Left ventricle myocardium superior (tissue), 1 donor: ENCODE measurements at regions not wholly inside any gene's neighbourhood (a gene's known extent, or its start where the extent isn't known, plus 50 kb on each side); places are given as distances from the start of the nearest gene placed in this dataset.

Experiments used
- ATAC-seq: fragments of 200-7000 bp; cut with Tn5 transposase; one replicate; pipeline ENCODE4 v1.9.1; 2020; ENCODE audit warnings: mild to moderate bottlenecking, moderate library complexity
- DNase-seq: peaks from one replicate; pipeline ENCODE4 v3.0.0-alpha.2; 2020
- intact Hi-C: fragments of 100-400 bp; cut with micrococcal nuclease; formaldehyde crosslinking; loops from one replicate; pipeline ENCODE4 v1.11.0; 2022
- donor health status: DM: no; HTN: yes; CAD: no; lungs with severe emphysema.

GRCh38 chr17:12507026-12507595, 158.6 kb upstream of the MYOCD start:
- intact Hi-C loops = no loop called here
- no peak for DNase-seq
- ATAC-seq = no peak

GRCh38 chr17:12509801-12510200, 155.9 kb upstream of the MYOCD start:
- intact Hi-C loops = no loop called here
- ATAC-seq (no peak), DNase-seq (no peak)

DNA sequence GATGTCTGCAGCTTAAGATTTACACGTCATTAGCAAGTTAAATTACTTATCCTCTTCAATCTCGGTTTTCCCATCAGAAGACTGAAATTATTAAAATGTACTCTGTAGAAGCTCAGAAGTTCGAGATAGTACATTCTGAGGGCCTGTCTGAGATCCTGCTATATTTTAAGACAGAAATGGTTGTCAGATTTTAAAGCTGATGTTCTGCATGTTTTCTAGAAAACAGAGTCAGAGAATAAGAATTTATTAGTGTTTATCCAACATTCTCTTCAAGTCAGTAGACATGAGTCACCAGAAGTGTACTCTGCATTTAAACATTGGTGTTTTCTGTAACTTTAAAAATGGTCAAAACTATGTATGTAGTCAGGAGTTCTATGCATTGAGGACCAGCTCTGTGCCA, 155.2 kb upstream of the MYOCD start:
- ATAC-seq (no peak), DNase-seq (no peak)
- intact Hi-C loops = no loop called here

DNA sequence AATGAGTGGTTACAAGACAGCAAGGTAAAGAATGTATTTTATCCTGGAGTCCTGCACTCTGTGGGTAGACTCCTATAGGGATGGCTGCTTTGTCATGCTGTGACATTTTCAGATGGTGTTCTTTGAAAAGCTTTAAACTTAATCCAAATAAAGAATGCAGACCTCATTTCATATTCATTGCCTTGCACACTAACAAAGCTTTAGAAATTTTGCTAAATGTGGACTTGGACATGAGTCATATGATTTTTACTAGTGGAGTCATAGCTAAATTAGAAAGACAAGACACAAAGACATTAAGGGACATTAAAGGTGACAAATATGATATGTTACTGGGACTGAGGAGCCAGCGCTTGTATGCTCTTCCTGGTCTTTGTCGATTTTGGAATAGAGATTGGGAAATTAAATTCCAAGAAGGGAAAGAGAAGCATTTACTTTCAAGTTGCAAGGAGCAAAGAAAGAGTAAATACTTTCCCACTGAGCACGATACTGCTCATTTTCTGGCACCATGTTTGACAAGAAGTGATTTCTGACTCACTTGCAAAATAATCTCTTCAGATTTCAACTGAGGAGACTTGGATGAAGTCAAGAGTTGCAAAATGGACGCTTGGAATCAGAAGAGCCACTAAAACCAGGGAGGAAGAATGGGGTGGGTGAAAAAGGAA, 152.9 kb upstream of the MYOCD start:
- ATAC-seq = no peak
- intact Hi-C loops = no loop called here

GRCh38 chr17:12514596-12514995, 151.1 kb upstream of the MYOCD start:
- DNase-seq (no peak), ATAC-seq (no peak)
- intact Hi-C loops = no loop called here

More for the DNA sequence above, 152.9 kb upstream of the MYOCD start:
- no peak for DNase-seq

DNA sequence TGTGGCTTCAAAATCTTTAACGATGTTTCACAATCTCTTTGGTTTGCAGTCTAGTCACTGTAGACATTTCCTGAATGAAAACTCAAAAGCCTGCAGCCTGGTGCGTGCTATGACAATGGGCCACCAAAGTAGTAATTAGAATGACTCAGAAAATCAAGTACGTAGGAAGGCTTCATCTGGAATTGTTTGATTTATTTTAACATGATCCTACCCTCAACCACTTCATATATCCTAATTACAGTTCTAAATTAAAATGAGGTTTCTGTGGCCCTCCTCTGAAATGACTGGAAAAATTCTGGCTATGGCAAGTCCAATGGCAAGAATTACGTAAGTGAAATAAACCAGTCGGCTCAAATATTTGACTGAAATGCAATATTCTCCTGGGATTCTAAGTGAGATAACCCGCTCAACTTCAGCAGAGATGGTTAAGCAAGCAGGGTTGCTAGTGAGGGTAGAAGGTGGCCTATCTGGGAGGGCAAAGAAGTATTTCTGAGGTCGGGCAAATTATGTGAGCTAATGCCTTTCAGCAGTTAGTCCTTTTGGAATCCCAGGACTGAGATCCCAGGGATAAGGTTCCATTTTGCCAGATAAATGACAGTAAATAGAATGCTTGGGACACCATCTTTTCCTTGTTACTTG, 145.6 kb upstream of the MYOCD start:
- intact Hi-C loops = no loop called here
- ATAC-seq = no peak
- no peak for DNase-seq

- ATAC-seq = no peak
- intact Hi-C loops = no loop called here
- DNase-seq = no peak
These were observed 144.3 kb upstream of the MYOCD start for GRCh38 chr17:12521416-12521815.

GRCh38 chr17:12522336-12522735, 143.4 kb upstream of the MYOCD start:
- no peak for ATAC-seq
- intact Hi-C loops = no loop called here
- no peak for DNase-seq

DNA sequence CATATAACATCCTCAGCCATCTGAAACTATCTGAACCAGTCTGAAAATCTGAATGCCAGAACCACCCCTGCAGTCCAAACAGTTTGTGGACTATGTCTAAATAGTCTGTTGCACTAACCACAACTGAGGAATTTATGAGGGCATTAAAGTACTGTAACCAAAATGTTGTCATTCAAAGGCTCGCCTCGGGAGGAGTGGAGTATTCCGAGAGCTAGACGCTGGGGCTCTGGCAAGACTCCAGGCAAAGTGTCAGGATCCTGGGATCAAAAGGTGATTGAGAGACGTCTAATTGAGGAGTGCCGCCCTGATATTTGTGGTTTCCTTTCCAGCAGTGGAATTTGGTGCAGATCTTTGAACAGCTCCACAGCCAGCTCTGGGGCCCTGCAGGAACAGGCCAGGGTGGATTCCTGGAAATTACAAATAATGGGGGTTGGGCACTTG, 142.9 kb upstream of the MYOCD start:
- intact Hi-C loops = no loop called here
- ATAC-seq (peak; percentile 23), DNase-seq (peak; percentile 32)

- intact Hi-C loops = no loop called here
- no peak for ATAC-seq
- DNase-seq = no peak
These were observed 142.4 kb upstream of the MYOCD start for GRCh38 chr17:12523244-12523643.

DNA sequence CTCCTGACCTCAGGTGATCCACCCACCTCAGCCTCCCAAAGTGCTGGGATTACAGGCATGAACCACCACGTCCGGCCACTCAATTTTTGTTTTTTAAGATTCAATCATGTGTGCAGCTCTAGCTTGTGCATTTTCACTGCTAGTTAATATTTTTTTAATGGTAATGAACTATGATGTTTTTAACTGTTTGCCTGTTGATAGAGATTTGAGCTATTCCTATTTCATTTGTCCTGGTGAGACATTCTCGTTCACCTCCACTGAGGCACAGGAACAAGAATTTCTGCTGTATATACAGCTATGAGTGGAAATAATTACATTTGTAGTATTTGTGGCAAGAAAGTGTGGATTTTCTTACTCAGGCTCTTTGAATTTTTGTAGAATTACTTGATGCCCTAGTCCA, 137.7 kb upstream of the MYOCD start:
- ATAC-seq = no peak
- DNase-seq = no peak
- intact Hi-C loops = no loop called here

DNA sequence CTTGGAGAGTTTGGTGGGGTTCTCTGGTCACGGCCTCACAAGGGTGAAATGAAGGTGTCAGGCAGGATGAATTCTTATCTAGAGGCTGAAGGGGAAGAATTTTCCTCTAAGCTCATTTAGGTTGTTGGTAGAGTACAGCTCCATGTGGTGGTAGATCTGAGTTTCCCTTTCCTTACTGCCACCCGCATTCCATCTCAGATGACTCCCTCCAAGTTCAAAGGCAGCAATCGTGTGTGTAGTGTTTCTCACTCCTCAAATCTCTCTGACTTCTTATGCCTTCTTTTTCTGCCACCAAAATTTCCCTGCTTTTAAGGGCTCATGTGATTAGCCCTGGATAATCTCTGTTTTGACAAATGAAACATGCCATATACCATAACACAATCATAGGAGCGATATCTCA, 135.5 kb upstream of the MYOCD start:
- intact Hi-C loops = no loop called here
- no peak for ATAC-seq
- DNase-seq = no peak

DNA sequence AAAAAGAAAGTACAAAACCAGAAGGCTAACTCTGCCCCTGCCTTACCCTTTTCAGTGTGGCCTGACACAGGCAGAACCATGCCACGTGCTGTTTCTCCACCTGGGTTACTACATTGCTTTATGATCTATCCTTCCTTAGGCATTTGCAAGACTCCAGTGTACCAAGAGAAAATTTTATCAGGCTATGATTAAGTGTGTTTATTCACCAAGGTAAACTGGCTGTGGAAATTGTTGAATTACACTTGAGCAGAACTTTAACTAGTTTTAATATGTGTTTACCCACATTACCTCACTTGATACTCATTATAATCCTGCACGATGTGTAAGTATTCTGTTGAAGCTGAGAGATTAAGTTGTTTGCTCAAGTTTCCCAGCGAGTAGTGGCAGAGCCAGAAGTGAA, 129.7 kb upstream of the MYOCD start:
- ATAC-seq (no peak), DNase-seq (no peak)
- intact Hi-C loops = no loop called here

- no peak for DNase-seq
- ATAC-seq = no peak
- intact Hi-C loops = no loop called here
These were observed 129.2 kb upstream of the MYOCD start for GRCh38 chr17:12536472-12536871.

DNA sequence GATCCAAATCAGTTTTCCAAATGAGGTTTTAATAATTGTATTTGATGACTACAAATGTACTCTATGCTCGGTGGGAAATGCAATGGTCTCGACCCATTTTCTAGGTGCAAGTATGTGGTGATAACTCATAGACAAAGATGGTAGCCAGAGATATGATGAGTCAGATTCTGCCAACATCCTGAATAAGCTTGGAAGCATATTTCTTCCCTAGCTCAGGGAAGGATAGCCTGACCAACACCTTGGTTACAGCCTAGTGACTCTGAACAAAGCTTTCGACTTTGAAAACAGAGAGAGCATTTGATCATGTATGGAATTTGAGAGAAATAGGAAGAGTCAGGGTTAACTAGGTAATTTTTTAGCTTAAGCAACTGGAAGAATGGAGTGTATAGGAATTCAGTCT, 128.3 kb upstream of the MYOCD start:
- DNase-seq = no peak
- intact Hi-C loops = no loop called here
- ATAC-seq = no peak

DNA sequence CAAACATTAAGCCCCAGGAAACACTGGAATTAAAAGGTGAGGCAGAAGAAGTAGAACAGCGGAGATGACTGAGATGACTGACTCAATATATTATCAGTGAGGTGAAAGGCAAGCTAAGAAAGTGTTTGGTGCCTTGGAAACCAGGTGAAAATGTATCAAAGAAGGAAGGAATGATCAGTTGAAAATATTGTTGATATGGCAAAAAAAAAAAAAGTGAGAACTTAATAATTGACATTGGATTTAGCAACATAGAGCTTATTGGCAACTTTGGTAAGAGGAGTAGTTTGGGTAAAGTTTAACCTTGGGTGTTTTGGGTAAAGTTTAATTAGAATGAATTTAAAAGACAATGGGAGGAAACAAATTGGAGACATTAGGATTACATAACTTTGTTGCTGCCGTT, 127.7 kb upstream of the MYOCD start:
- ATAC-seq (no peak), DNase-seq (no peak)
- intact Hi-C loops = no loop called here

DNA sequence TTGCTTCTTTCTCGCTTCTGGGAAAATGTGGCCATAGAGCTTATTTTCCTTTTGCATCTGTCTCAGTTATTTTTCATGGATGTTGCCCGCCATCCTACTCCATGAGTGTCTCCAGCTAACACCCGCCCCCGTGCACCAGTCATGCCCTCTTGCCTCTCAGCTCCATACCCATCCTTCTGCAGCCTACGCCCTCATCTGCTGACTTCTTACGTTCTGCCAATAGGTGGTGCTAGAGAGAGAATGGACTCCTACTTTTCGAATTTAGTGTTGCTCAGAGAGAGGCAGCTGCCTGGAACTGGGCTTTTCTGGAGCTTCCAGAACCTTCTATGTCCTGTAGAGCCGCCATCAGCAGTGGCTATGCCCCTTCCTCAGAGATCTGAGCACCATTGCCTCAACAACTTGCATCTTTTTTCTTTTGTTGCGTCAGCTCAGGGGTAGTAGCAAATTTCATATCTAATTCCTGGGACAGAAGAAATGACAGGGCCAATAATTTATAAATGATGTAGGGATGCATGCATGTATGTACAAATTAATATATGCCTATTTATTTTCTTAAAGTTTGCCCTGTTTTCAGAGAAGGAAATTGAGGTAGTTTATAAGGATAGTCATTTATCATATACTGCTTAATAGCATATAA, 119.7 kb upstream of the MYOCD start:
- intact Hi-C loops = loop anchor here (5.0 to 10.0 kb wide), 3 partner anchors 61 to 199 kb away; partner anchors contain the start of gene MYOCD
- ATAC-seq (peak; percentile 85), DNase-seq (no peak)

- intact Hi-C loops = loop anchor here (5.0 to 10.0 kb wide), 3 partner anchors 62 to 198 kb away; partner anchors contain the start of gene MYOCD
- DNase-seq (no peak), ATAC-seq (peak; percentile 41)
These were observed 118.7 kb upstream of the MYOCD start for GRCh38 chr17:12546983-12547382.

DNA sequence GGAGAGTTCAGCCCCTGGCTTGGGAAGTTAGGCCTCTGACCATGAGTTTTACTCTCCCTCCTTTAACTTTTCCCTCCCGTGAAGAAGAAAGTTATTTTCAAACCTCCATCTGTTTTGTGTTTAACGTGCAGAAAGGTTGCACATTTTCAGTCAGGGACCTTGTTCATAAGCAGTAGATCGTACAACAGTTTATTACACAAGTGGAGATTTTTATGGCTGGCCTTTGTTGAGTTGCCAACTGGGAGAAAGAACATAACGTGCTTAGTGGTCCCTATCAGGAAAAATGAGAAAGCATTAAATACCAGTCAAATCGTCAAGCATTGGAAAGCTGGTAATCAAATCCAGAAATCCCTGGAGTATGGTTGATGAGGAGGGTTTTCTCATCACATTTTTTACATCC, 117.9 kb upstream of the MYOCD start:
- DNase-seq (no peak), ATAC-seq (no peak)
- intact Hi-C loops = loop anchor here (5.0 to 10.0 kb wide), 3 partner anchors 63 to 197 kb away; partner anchors contain the start of gene MYOCD

DNA sequence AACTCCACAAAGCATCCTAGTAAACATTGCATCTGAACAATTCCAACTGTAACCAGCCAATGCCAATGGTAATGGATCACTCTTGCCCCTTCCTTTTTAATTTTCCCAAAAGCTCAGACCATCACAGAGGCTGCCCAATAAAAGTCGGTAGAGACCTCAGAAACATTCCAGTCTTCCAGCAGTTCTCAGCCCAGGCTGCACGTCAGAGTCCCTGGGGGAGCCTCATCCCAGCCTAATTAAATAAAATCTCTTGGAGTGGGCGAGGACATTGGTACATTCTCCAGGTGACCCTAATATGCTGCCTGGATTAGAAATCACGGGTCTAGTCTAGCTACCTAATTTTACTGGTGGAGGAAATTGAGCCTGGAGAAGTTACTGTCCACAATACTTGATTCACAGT, 117.1 kb upstream of the MYOCD start:
- intact Hi-C loops = loop anchor here (5.0 to 10.0 kb wide), 3 partner anchors 64 to 196 kb away; partner anchors contain the start of gene MYOCD
- DNase-seq (no peak), ATAC-seq (no peak)
